ENCODE measurements at regions not wholly inside any gene's neighbourhood (a gene's known extent, or its start where the extent isn't known, plus 50 kb on each side); places are given as distances from the start of the nearest gene placed in this dataset.

GRCh38 chr18:66825347-66825746 lies 221.5 kb upstream of the CDH19 start:
- ATAC-seq, result no peak
- no peak overlapping the region for H3K4me3 ChIP-seq
- H3K36me3 ChIP-seq, result no peaks in the 10 kb centered on the region

GRCh38 chr18:66819235-66819634 lies 215.3 kb upstream of the CDH19 start:
- intact Hi-C loops (cut with DNase I; ENCODE audit: low total_unique reads), result no loop called here

More at GRCh38 chr18:66825347-66825746, 221.5 kb upstream of the CDH19 start:
- H3K4me1 ChIP-seq, result no peaks in the 10 kb centered on the region
- no peaks in the 10 kb centered on the region for H3K27me3 ChIP-seq
- intact Hi-C loops (cut with DNase I; ENCODE audit: low total_unique reads) (no loop called here), in situ Hi-C loops (cut with MboI; ENCODE audit: low sequenced_read_pairs in 4 of 4) (no loop called here)
- no peak for TF ChIP-seq POLR2A (IDR thresholded peaks at IDR 0.05)
- TF ChIP-seq CTCF (IDR thresholded peaks at IDR 0.05 in 4 of 5, conservative IDR thresholded peaks at IDR 0.05 in 1 of 5), result no peak
- peaks cover 0 to 5% (median 0%) of the 10 kb centered on the region in 3 donors for H3K9me3 ChIP-seq
- H3K27ac ChIP-seq, result no peak overlapping the region
- DNase-seq, result no peak

GRCh38 chr18:66813138-66813537 lies 209.2 kb upstream of the CDH19 start:
- intact Hi-C loops (cut with DNase I; ENCODE audit: low total_unique reads) (no loop called here), in situ Hi-C loops (cut with MboI; ENCODE audit: low sequenced_read_pairs in 4 of 4) (no loop called here)
- Histone ChIP-seq H3K27ac (no peak overlapping the region), H3K36me3 (no peaks in the 10 kb centered on the region), H3K27me3 (no peaks in the 10 kb centered on the region), H3K9me3 (no peaks in the 10 kb centered on the region), H3K4me3 (no peak overlapping the region), H3K4me1 (no peaks in the 10 kb centered on the region)
- no peak for ATAC-seq
- no peak for DNase-seq
- no peak for TF ChIP-seq POLR2A (IDR thresholded peaks at IDR 0.05)
- no peak for TF ChIP-seq CTCF (IDR thresholded peaks at IDR 0.05 in 4 of 5, conservative IDR thresholded peaks at IDR 0.05 in 1 of 5)

More at GRCh38 chr18:66819235-66819634, 215.3 kb upstream of the CDH19 start:
- TF ChIP-seq POLR2A (IDR thresholded peaks at IDR 0.05) (no peak), CTCF (IDR thresholded peaks at IDR 0.05 in 4 of 5, conservative IDR thresholded peaks at IDR 0.05 in 1 of 5) (no peak)
- Histone ChIP-seq H3K36me3 (no peaks in the 10 kb centered on the region), H3K4me1 (no peaks in the 10 kb centered on the region), H3K27me3 (no peaks in the 10 kb centered on the region), H3K27ac (no peak overlapping the region), H3K4me3 (no peak overlapping the region), H3K9me3 (no peaks in the 10 kb centered on the region)
- ATAC-seq (no peak), DNase-seq (no peak)
- in situ Hi-C loops (cut with MboI; ENCODE audit: low sequenced_read_pairs in 4 of 4), result no loop called here

- DNase-seq (no peak), ATAC-seq (no peak)
Observed at GRCh38 chr18:66795051-66795450, 191.2 kb upstream of the CDH19 start.

More at GRCh38 chr18:66795051-66795450, 191.2 kb upstream of the CDH19 start:
- H3K4me3 ChIP-seq, result no peak overlapping the region
- intact Hi-C loops (cut with DNase I; ENCODE audit: low total_unique reads), result no loop called here
- in situ Hi-C loops (cut with MboI; ENCODE audit: low sequenced_read_pairs in 4 of 4), result no loop called here
- TF ChIP-seq CTCF (IDR thresholded peaks at IDR 0.05 in 4 of 5, conservative IDR thresholded peaks at IDR 0.05 in 1 of 5) (no peak), POLR2A (IDR thresholded peaks at IDR 0.05) (no peak)
- no peak overlapping the region for H3K27ac ChIP-seq
- no peaks in the 10 kb centered on the region for H3K27me3 ChIP-seq
- no peaks in the 10 kb centered on the region for H3K36me3 ChIP-seq
- H3K9me3 ChIP-seq, result no peaks in the 10 kb centered on the region
- H3K4me1 ChIP-seq, result no peaks in the 10 kb centered on the region

All from gastrocnemius medialis (tissue), 4 donors.